ENCODE measurements at regions not wholly inside any gene's neighbourhood (a gene's known extent, or its start where the extent isn't known, plus 50 kb on each side); places are given as distances from the start of the nearest gene placed in this dataset.

DNA sequence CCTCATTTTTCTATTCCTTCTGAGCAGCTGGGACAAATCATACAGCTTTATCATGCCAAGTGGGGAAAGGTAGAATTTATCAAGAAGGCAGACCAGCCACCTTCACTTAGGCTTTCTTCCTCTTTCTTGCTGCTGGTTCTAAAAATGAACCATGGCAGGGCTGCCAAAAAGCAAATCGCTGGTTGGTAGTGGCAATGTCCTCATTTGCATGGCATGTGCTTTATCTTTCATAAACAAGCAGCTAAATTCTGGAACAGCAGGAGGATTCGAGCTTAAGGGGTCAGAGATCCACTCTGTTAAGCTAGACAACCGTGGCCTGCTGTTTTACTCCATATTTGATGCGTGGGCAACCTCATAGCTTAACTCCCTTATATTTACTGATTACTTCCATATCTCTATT lies 91.3 kb downstream of the RPE65 start:
- H3K9ac ChIP-seq = no peak overlapping the region
- no peaks in the 10 kb centered on the region for H3K4me1 ChIP-seq (ENCODE audit: low read depth, poor library complexity, severe bottlenecking)
- H3K27ac ChIP-seq = no peak overlapping the region
- no peaks in the 10 kb centered on the region for H3K79me2 ChIP-seq (ENCODE audit: insufficient read depth, low read depth)
- no peaks in the 10 kb centered on the region for H3K36me3 ChIP-seq (ENCODE audit: insufficient read depth)
- no peak overlapping the region for H2AFZ ChIP-seq (ENCODE audit: low read depth)
- no peaks in the 10 kb centered on the region for H4K20me1 ChIP-seq (ENCODE audit: insufficient read depth)
- no peak overlapping the region for H3K4me3 ChIP-seq (IDR thresholded peaks at IDR 0.05; ENCODE audit: insufficient read depth, low read depth, low read length)
- H3K4me2 ChIP-seq = no peak overlapping the region
- no peaks in the 10 kb centered on the region for H3K27me3 ChIP-seq (ENCODE audit: insufficient read depth, low read depth)
- TF ChIP-seq, protein P1, sequence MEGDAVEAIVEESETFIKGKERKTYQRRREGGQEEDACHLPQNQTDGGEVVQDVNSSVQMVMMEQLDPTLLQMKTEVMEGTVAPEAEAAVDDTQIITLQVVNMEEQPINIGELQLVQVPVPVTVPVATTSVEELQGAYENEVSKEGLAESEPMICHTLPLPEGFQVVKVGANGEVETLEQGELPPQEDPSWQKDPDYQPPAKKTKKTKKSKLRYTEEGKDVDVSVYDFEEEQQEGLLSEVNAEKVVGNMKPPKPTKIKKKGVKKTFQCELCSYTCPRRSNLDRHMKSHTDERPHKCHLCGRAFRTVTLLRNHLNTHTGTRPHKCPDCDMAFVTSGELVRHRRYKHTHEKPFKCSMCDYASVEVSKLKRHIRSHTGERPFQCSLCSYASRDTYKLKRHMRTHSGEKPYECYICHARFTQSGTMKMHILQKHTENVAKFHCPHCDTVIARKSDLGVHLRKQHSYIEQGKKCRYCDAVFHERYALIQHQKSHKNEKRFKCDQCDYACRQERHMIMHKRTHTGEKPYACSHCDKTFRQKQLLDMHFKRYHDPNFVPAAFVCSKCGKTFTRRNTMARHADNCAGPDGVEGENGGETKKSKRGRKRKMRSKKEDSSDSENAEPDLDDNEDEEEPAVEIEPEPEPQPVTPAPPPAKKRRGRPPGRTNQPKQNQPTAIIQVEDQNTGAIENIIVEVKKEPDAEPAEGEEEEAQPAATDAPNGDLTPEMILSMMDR (conservative IDR thresholded peaks at IDR 0.05; ENCODE audit: low read depth, low read length) = no peak

DNA sequence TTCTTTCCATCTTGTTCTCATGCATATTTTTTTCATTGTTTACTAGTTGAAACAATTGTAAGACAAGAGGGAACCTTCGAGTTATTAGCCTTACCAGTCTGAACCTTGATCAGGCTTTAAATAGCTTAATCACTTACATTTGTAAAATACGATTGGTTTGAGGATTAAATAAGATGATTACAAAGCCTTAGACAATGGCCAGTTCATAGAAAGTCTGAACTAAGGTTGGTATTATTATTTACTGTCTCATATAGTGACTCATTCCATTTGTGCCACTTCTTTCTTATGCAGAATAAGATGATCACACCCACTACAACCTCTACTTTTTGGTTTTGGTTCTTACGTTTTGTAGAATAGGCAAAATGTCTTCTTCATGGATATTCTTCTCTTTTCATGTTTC lies 94.1 kb downstream of the RPE65 start:
- Histone ChIP-seq H3K79me2 (ENCODE audit: insufficient read depth, low read depth) (no peaks in the 10 kb centered on the region), H3K4me2 (no peak overlapping the region), H3K4me3 (IDR thresholded peaks at IDR 0.05; ENCODE audit: insufficient read depth, low read depth, low read length) (no peak overlapping the region), H4K20me1 (ENCODE audit: insufficient read depth) (no peaks in the 10 kb centered on the region), H3K4me1 (ENCODE audit: low read depth, poor library complexity, severe bottlenecking) (no peaks in the 10 kb centered on the region), H3K36me3 (ENCODE audit: insufficient read depth) (no peaks in the 10 kb centered on the region), H3K27ac (no peak overlapping the region), H2AFZ (ENCODE audit: low read depth) (no peak overlapping the region), H3K9ac (no peak overlapping the region), H3K27me3 (ENCODE audit: insufficient read depth, low read depth) (no peaks in the 10 kb centered on the region)
- TF ChIP-seq, protein P1 (conservative IDR thresholded peaks at IDR 0.05; ENCODE audit: low read depth, low read length) = no peak

GRCh38 chr1:68352202-68352601 lies 97.6 kb downstream of the RPE65 start:
- H3K9ac ChIP-seq = no peak overlapping the region
- H3K4me1 ChIP-seq (ENCODE audit: low read depth, poor library complexity, severe bottlenecking) = no peaks in the 10 kb centered on the region
- H3K4me3 ChIP-seq (IDR thresholded peaks at IDR 0.05; ENCODE audit: insufficient read depth, low read depth, low read length) = no peak overlapping the region
- H3K36me3 ChIP-seq (ENCODE audit: insufficient read depth) = no peaks in the 10 kb centered on the region
- no peaks in the 10 kb centered on the region for H3K79me2 ChIP-seq (ENCODE audit: insufficient read depth, low read depth)
- no peak overlapping the region for H3K27ac ChIP-seq
- TF ChIP-seq, protein P1 (conservative IDR thresholded peaks at IDR 0.05; ENCODE audit: low read depth, low read length) = no peak
- no peaks in the 10 kb centered on the region for H3K27me3 ChIP-seq (ENCODE audit: insufficient read depth, low read depth)
- H2AFZ ChIP-seq (ENCODE audit: low read depth) = no peak overlapping the region
- no peak overlapping the region for H3K4me2 ChIP-seq
- H4K20me1 ChIP-seq (ENCODE audit: insufficient read depth) = no peaks in the 10 kb centered on the region

GRCh38 chr1:68347415-68347814 lies 102.3 kb downstream of the RPE65 start:
- Histone ChIP-seq H3K27ac (no peak overlapping the region), H3K4me2 (no peak overlapping the region)

More at GRCh38 chr1:68347415-68347814, 102.3 kb downstream of the RPE65 start:
- TF ChIP-seq, protein P1 (conservative IDR thresholded peaks at IDR 0.05; ENCODE audit: low read depth, low read length) = no peak
- Histone ChIP-seq H4K20me1 (ENCODE audit: insufficient read depth) (no peaks in the 10 kb centered on the region), H3K4me3 (IDR thresholded peaks at IDR 0.05; ENCODE audit: insufficient read depth, low read depth, low read length) (no peak overlapping the region), H3K36me3 (ENCODE audit: insufficient read depth) (no peaks in the 10 kb centered on the region), H3K79me2 (ENCODE audit: insufficient read depth, low read depth) (no peaks in the 10 kb centered on the region), H2AFZ (ENCODE audit: low read depth) (no peak overlapping the region), H3K9ac (no peak overlapping the region), H3K27me3 (ENCODE audit: insufficient read depth, low read depth) (no peaks in the 10 kb centered on the region), H3K4me1 (ENCODE audit: low read depth, poor library complexity, severe bottlenecking) (no peaks in the 10 kb centered on the region)

Data from KMS-11 (cell line).